GM12891 (cell line): ENCODE measurements at regions not wholly inside any gene's neighbourhood (a gene's known extent, or its start where the extent isn't known, plus 50 kb on each side); places are given as distances from the start of the nearest gene placed in this dataset.

Experiments
- DNase-seq: peaks from one replicate; pipeline ENCODE4 v3.0.0; 2011; ENCODE audit warnings: low spot score; ENCODE audit not compliant: insufficient read length
- FAIRE-seq: peaks from 2 replicates; lab custom pipeline; 2011; peaks lifted over from hg19 to GRCh38; lab: Jason Lieb, UNC
- PAX5 ChIP-seq: IDR thresholded peaks from 2 replicates; pipeline ENCODE4 v1.6.1; 2011; ENCODE audit warnings: low read length, moderate library complexity, mild to moderate bottlenecking; ENCODE audit not compliant: insufficient read depth, severe bottlenecking
- POLR2A ChIP-seq: IDR thresholded peaks from 2 replicates; pipeline ENCODE4 v1.6.1; 2011; ENCODE audit warnings: low read depth, low read length, control low read depth
- POLR2AphosphoS5 ChIP-seq: IDR thresholded peaks from 2 replicates; pipeline ENCODE4 v1.6.1; 2011; ENCODE audit warnings: low read depth, low read length, control low read depth
- POU2F2 ChIP-seq: IDR thresholded peaks from 2 replicates; pipeline ENCODE4 v1.6.1; 2011; ENCODE audit warnings: low read depth, mild to moderate bottlenecking, control low read depth, low read length, moderate library complexity
- SPI1 ChIP-seq: IDR thresholded peaks from 2 replicates; pipeline ENCODE4 v1.6.1; 2011; ENCODE audit warnings: low read depth, low read length, control low read depth
- TAF1 ChIP-seq: IDR thresholded peaks from 2 replicates; pipeline ENCODE4 v1.6.1; 2011; ENCODE audit warnings: low read depth, low read length, control low read depth

DNA sequence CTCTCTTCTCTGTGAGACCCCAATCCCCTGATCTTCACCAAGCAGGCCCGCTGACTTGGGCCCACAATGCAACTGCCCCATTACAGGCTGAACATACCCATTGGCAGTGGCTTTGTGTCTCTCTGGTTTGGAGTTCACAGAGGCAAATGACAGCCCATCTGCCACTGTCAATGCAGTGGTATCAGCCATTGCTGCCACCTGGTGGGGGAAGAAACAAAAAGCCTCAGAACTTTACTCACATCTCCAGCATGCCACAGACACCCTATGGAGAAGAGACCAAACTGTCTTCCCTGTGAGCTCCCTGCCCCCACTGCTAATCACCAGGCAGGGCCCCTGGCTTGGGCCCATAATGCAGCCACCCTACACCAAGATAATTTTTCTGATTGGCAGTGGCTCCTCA is 729.3 kb upstream of the ACTRT1 start:
- TF ChIP-seq SPI1 (no peak), TAF1 (no peak)
- no peak for FAIRE-seq
- DNase-seq, result no peak

- DNase-seq, result no peak
- TF ChIP-seq PAX5, result no peak
- no peak for FAIRE-seq
Observed at GRCh38 chrX:128780934-128781333, 728.7 kb upstream of the ACTRT1 start.

DNA sequence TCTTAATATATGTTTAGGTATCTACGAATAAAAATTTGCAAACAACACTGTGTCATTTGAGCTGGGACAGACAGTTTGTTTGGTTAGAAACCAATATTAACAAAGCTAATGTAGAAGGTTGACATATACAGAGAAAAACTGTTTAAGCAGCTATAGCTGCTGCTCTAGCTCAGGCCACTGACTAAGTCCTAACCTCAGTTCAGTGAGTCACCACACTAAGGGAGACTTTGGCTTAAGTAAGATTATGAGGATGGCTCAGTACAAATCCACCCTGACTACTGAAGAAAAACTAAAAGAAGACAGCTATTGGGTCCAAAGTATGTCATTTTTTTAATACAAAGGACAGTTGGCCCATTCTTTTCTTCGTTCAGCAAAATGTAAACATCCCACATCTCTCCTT is 717.3 kb upstream of the ACTRT1 start:
- FAIRE-seq (no peak), DNase-seq (no peak)
- no peak for TF ChIP-seq POLR2A
- no peak for TF ChIP-seq POLR2AphosphoS5
- TF ChIP-seq SPI1, result no peak
- TF ChIP-seq PAX5, result no peak
- TF ChIP-seq POU2F2, result no peak
- no peak for TF ChIP-seq TAF1

DNA sequence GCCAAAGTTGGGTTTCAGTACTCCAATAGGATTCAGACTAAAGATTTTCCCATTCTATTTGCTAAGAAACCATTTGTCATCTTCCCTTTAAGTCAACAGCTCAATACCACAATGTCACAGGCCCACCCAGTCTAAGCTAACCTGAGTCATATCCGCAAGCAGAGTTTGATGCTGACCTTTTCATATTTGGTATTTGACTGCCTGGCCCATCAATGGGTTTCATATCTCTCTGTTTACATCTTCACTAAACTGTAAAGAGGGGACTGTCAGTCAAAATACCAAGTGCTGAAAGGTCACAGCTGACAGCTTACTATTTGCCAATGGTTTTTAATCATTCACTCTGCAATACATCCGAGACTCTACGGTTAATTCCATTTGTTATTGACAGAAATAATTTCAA is 707.5 kb upstream of the ACTRT1 start:
- no peak for DNase-seq
- TF ChIP-seq SPI1 (no peak), POLR2AphosphoS5 (no peak), POLR2A (no peak), TAF1 (no peak), POU2F2 (no peak), PAX5 (no peak)
- no peak for FAIRE-seq

GRCh38 chrX:128759177-128759576 is 707.0 kb upstream of the ACTRT1 start:
- DNase-seq, result no peak
- no peak for FAIRE-seq
- TF ChIP-seq SPI1 (no peak), TAF1 (no peak), POLR2AphosphoS5 (no peak), POLR2A (no peak), POU2F2 (no peak), PAX5 (no peak)

GRCh38 chrX:128754130-128754529 is 701.9 kb upstream of the ACTRT1 start:
- FAIRE-seq, result no peak
- TF ChIP-seq PAX5 (no peak), TAF1 (no peak), POLR2A (no peak)
- DNase-seq, result no peak

DNA sequence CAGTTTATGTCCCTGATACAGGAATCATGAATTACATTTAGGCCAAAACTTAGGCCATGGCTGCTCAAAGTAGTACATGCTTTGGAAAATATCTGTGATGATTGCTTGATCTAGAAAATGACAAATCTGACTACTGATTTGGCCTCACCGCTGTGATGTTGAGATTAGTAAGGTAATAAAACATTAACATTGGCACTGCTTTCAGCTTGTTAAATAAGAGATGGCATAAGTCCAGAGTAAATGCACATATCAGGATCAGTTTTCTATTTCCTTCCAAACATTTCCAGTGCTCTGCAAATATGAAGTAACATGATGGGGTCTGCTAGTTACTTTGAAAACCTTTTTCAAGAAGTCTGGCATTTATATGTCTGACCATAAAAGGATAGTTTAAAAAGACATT is 687.3 kb upstream of the ACTRT1 start:
- TF ChIP-seq SPI1 (no peak), PAX5 (no peak), POU2F2 (no peak), TAF1 (no peak), POLR2AphosphoS5 (no peak), POLR2A (no peak)
- no peak for FAIRE-seq

GRCh38 chrX:128728943-128729342 is 676.7 kb upstream of the ACTRT1 start:
- TF ChIP-seq TAF1 (no peak), SPI1 (no peak), PAX5 (no peak), POLR2A (no peak), POLR2AphosphoS5 (no peak), POU2F2 (no peak)
- no peak for FAIRE-seq
- DNase-seq, result no peak

More for the DNA sequence above, 687.3 kb upstream of the ACTRT1 start:
- DNase-seq, result no peak

GRCh38 chrX:128717635-128718578 is 665.7 kb upstream of the ACTRT1 start:
- no peak for TF ChIP-seq POLR2A
- no peak for TF ChIP-seq POLR2AphosphoS5
- no peak for TF ChIP-seq PAX5
- TF ChIP-seq TAF1, result no peak
- TF ChIP-seq SPI1, result no peak
- no peak for TF ChIP-seq POU2F2
- FAIRE-seq (no peak), DNase-seq (no peak)

- no peak for TF ChIP-seq PAX5
- no peak for TF ChIP-seq POU2F2
- TF ChIP-seq POLR2A, result no peak
- no peak for TF ChIP-seq POLR2AphosphoS5
- no peak for DNase-seq
- no peak for FAIRE-seq
Observed at GRCh38 chrX:128714425-128714824, 662.2 kb upstream of the ACTRT1 start.

GRCh38 chrX:128699716-128700285 is 647.6 kb upstream of the ACTRT1 start:
- TF ChIP-seq PAX5, result no peak
- no peak for TF ChIP-seq POLR2A
- TF ChIP-seq TAF1, result no peak
- DNase-seq (no peak), FAIRE-seq (no peak)
